GM23338 (cell line): ENCODE measurements at regions not wholly inside any gene's neighbourhood (a gene's known extent, or its start where the extent isn't known, plus 50 kb on each side); places are given as distances from the start of the nearest gene placed in this dataset.

Experiments
- ATAC-seq: fragments of 200-7000 bp; cut with Tn5 transposase; 3 replicates; pipeline ENCODE4 v1.9.1; 2020
- DNase-seq: peaks from one replicate; pipeline ENCODE4 v3.0.0-alpha.2; 2015; ENCODE audit warnings: low spot score
- H2AFZ ChIP-seq: fragments of 200-600 bp; sonication (generic); 2 replicates; pipeline ENCODE4 v1.8.0; 2016; ENCODE audit warnings: antibody characterized with exemption, mild to moderate bottlenecking, moderate library complexity
- H3F3A ChIP-seq: fragments of 200-600 bp; sonication (generic); replicated peaks from 2 replicates; pipeline ENCODE4 v1.8.0; 2017; ENCODE audit warnings: antibody characterized with exemption, mixed run types, low read depth
- H3K27ac ChIP-seq: fragments of 200-600 bp; sonication (generic); 2 replicates; pipeline ENCODE4 v1.6.1; 2016; ENCODE audit warnings: low read depth
- H3K27me3 ChIP-seq: fragments of 200-600 bp; sonication (generic); 2 replicates; pipeline ENCODE4 v1.8.0; 2016; ENCODE audit warnings: mild to moderate bottlenecking, mixed run types, moderate library complexity; ENCODE audit not compliant: insufficient read depth
- H3K36me3 ChIP-seq: fragments of 200-600 bp; sonication (generic); 2 replicates; pipeline ENCODE4 v1.8.0; 2016; ENCODE audit warnings: mild to moderate bottlenecking; ENCODE audit not compliant: insufficient read depth
- H3K4me1 ChIP-seq: fragments of 200-600 bp; sonication (generic); 2 replicates; pipeline ENCODE4 v1.8.0; 2016; ENCODE audit warnings: mild to moderate bottlenecking, moderate library complexity; ENCODE audit not compliant: insufficient read depth
- H3K4me2 ChIP-seq: fragments of 200-600 bp; sonication (generic); 2 replicates; pipeline ENCODE4 v1.7.1; 2017; ENCODE audit warnings: mixed run types
- H3K4me3 ChIP-seq: fragments of 200-600 bp; sonication (generic); 2 replicates; pipeline ENCODE4 v1.6.1; 2016; ENCODE audit warnings: mixed run types
- H3K79me2 ChIP-seq: fragments of 200-600 bp; sonication (generic); replicated peaks from 2 replicates; pipeline ENCODE4 v1.8.0; 2017; ENCODE audit warnings: mild to moderate bottlenecking; ENCODE audit not compliant: insufficient read depth
- H3K9me2 ChIP-seq: fragments of 200-600 bp; sonication (generic); 2 replicates; pipeline ENCODE4 v1.8.0; 2017; ENCODE audit not compliant: insufficient read depth
- H4K20me1 ChIP-seq: fragments of 200-600 bp; sonication (generic); replicated peaks from 2 replicates; pipeline ENCODE4 v1.8.0; 2017; ENCODE audit warnings: mild to moderate bottlenecking; ENCODE audit not compliant: insufficient read depth
- H3K27ac Mint-ChIP-seq: 2 replicates; pipeline ENCODE4 v1.8.0; 2020; ENCODE audit warnings: inconsistent platforms, mild to moderate bottlenecking, moderate library complexity, mixed read lengths
- H3K27me3 Mint-ChIP-seq: 3 replicates; pipeline ENCODE4 v1.8.0; 2022; ENCODE audit warnings: low read depth, mild to moderate bottlenecking, moderate library complexity, mixed read lengths, inconsistent platforms; ENCODE audit not compliant: insufficient read depth, poor library complexity
- H3K36me3 Mint-ChIP-seq: 3 replicates; pipeline ENCODE4 v1.8.0; 2021; ENCODE audit warnings: low read depth, mild to moderate bottlenecking, inconsistent platforms, moderate library complexity, mixed read lengths
- H3K4me1 Mint-ChIP-seq: 3 replicates; pipeline ENCODE4 v1.8.0; 2020; ENCODE audit warnings: mild to moderate bottlenecking, inconsistent platforms, mixed read lengths
- H3K4me3 Mint-ChIP-seq: 3 replicates; pipeline ENCODE4 v1.8.0; 2021; ENCODE audit warnings: moderate library complexity, mild to moderate bottlenecking, inconsistent platforms, mixed read lengths
- H3K9me3 Mint-ChIP-seq: 3 replicates; pipeline ENCODE4 v1.8.0; 2020; ENCODE audit warnings: moderate library complexity, mild to moderate bottlenecking, inconsistent platforms, mixed read lengths
- EZH2 ChIP-seq: fragments of 200-600 bp; sonication (generic); IDR thresholded peaks from one replicate; pipeline ENCODE4 v1.8.0; 2017; ENCODE audit warnings: antibody characterized with exemption, mild to moderate bottlenecking, low read depth; ENCODE audit not compliant: unreplicated experiment
- EZH2phosphoT487 ChIP-seq: fragments of 200-600 bp; sonication (generic); IDR thresholded peaks from one replicate; pipeline ENCODE4 v1.8.1; 2018; ENCODE audit warnings: antibody characterized with exemption; ENCODE audit not compliant: unreplicated experiment
- JUNB ChIP-seq: IDR thresholded peaks from one replicate; pipeline ENCODE4 v1.6.1; 2016; ENCODE audit warnings: antibody characterized with exemption; ENCODE audit not compliant: unreplicated experiment
- POLR2AphosphoS5 ChIP-seq: IDR thresholded peaks from 2 replicates; pipeline ENCODE4 v1.6.1; 2016; ENCODE audit warnings: antibody characterized with exemption, low read depth
- STAT1 ChIP-seq: IDR thresholded peaks from one replicate; pipeline ENCODE4 v1.6.1; 2016; ENCODE audit warnings: antibody characterized with exemption; ENCODE audit not compliant: unreplicated experiment
- ZNF114 ChIP-seq: fragments of 250-450 bp; sonication (Bioruptor Pico); IDR thresholded peaks from 2 replicates; pipeline ENCODE4 v1.5.0; 2020; ENCODE audit warnings: mild to moderate bottlenecking, moderate library complexity
- ZNF331 ChIP-seq: fragments of 250-450 bp; sonication (Bioruptor Pico); IDR thresholded peaks from 2 replicates; pipeline ENCODE4 v1.5.0; 2020; ENCODE audit warnings: low read depth, mild to moderate bottlenecking, moderate library complexity
- TF ChIP-seq, protein P1 (sequence below), 2 experiments: fragments of 200-600 bp in 1 of 2; sonication (generic) in 1 of 2; conservative IDR thresholded peaks; 2 replicates each; pipeline versions ENCODE4 v1.5.1 to v1.6.1; 2016 to 2017; ENCODE audit warnings: antibody characterized with exemption in 2 of 2, low read depth in 2 of 2, mild to moderate bottlenecking in 2 of 2, moderate library complexity in 1 of 2
- TF ChIP-seq, protein P2 (sequence below): IDR thresholded peaks from 2 replicates; pipeline ENCODE4 v1.6.1; 2016; ENCODE audit warnings: antibody characterized with exemption
- TF ChIP-seq, protein P3 (sequence below): IDR thresholded peaks from one replicate; pipeline ENCODE4 v1.6.1; 2018; ENCODE audit warnings: antibody characterized with exemption; ENCODE audit not compliant: unreplicated experiment

DNA sequence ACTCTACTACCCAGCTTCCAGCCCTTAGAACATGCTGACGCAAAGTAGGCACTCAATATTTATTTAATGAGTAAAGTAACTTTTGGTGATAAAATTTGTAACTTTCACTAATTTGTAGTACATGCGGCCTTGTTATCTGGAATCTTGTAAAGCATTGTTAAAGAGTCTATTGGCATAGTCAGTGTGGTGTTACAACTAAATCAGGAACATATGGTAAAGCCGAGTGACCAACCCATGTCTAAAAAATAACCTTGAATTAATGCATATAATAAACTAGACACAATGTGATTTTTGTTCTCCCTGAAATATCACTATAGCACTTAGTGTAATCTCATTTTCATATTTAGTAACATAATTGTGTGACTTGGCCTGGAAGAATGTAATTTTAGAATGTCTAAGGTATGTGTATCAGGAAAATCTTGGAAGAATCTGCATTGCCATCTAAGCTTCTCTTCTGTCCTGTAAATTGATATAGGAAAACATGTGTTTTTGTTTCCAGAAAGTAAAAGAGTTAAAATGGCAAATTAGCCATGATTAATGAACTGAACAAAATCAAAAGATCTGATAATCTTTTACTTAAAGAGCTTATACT is 256.7 kb upstream of the GNAI1 start:
- Histone ChIP-seq H3K9me2 (no peaks in the 10 kb centered on the region), H3K79me2 (no peaks in the 10 kb centered on the region), H3K36me3 (no peaks in the 10 kb centered on the region), H4K20me1 (no peaks in the 10 kb centered on the region), H3K4me1 (no peaks in the 10 kb centered on the region), H2AFZ (no peak overlapping the region), H3K4me3 (no peak overlapping the region), H3K27me3 (no peaks in the 10 kb centered on the region), H3F3A (no peaks in the 10 kb centered on the region), H3K4me2 (no peak overlapping the region), H3K27ac (no peak overlapping the region)
- H3K36me3 Mint-ChIP-seq = no peaks in the 10 kb centered on the region
- no peak for DNase-seq
- no peaks in the 10 kb centered on the region for H3K9me3 Mint-ChIP-seq
- TF ChIP-seq, protein P1, sequence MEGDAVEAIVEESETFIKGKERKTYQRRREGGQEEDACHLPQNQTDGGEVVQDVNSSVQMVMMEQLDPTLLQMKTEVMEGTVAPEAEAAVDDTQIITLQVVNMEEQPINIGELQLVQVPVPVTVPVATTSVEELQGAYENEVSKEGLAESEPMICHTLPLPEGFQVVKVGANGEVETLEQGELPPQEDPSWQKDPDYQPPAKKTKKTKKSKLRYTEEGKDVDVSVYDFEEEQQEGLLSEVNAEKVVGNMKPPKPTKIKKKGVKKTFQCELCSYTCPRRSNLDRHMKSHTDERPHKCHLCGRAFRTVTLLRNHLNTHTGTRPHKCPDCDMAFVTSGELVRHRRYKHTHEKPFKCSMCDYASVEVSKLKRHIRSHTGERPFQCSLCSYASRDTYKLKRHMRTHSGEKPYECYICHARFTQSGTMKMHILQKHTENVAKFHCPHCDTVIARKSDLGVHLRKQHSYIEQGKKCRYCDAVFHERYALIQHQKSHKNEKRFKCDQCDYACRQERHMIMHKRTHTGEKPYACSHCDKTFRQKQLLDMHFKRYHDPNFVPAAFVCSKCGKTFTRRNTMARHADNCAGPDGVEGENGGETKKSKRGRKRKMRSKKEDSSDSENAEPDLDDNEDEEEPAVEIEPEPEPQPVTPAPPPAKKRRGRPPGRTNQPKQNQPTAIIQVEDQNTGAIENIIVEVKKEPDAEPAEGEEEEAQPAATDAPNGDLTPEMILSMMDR (conservative IDR thresholded peaks at IDR 0.05; ENCODE audit: low read depth in 2 of 2) = no peak
- TF ChIP-seq EZH2 (no peak), EZH2phosphoT487 (no peak), POLR2AphosphoS5 (no peak), ZNF114 (no peak), JUNB (no peak), STAT1 (no peak), ZNF331 (no peak)
- TF ChIP-seq, protein P2, sequence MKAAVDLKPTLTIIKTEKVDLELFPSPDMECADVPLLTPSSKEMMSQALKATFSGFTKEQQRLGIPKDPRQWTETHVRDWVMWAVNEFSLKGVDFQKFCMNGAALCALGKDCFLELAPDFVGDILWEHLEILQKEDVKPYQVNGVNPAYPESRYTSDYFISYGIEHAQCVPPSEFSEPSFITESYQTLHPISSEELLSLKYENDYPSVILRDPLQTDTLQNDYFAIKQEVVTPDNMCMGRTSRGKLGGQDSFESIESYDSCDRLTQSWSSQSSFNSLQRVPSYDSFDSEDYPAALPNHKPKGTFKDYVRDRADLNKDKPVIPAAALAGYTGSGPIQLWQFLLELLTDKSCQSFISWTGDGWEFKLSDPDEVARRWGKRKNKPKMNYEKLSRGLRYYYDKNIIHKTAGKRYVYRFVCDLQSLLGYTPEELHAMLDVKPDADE = no peak
- TF ChIP-seq, protein P3, sequence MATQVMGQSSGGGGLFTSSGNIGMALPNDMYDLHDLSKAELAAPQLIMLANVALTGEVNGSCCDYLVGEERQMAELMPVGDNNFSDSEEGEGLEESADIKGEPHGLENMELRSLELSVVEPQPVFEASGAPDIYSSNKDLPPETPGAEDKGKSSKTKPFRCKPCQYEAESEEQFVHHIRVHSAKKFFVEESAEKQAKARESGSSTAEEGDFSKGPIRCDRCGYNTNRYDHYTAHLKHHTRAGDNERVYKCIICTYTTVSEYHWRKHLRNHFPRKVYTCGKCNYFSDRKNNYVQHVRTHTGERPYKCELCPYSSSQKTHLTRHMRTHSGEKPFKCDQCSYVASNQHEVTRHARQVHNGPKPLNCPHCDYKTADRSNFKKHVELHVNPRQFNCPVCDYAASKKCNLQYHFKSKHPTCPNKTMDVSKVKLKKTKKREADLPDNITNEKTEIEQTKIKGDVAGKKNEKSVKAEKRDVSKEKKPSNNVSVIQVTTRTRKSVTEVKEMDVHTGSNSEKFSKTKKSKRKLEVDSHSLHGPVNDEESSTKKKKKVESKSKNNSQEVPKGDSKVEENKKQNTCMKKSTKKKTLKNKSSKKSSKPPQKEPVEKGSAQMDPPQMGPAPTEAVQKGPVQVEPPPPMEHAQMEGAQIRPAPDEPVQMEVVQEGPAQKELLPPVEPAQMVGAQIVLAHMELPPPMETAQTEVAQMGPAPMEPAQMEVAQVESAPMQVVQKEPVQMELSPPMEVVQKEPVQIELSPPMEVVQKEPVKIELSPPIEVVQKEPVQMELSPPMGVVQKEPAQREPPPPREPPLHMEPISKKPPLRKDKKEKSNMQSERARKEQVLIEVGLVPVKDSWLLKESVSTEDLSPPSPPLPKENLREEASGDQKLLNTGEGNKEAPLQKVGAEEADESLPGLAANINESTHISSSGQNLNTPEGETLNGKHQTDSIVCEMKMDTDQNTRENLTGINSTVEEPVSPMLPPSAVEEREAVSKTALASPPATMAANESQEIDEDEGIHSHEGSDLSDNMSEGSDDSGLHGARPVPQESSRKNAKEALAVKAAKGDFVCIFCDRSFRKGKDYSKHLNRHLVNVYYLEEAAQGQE = no peak
- no peak for ATAC-seq
- H3K4me3 Mint-ChIP-seq = no peak overlapping the region
- no peak overlapping the region for H3K27ac Mint-ChIP-seq
- H3K4me1 Mint-ChIP-seq = no peaks in the 10 kb centered on the region
- no peaks in the 10 kb centered on the region for H3K27me3 Mint-ChIP-seq

DNA sequence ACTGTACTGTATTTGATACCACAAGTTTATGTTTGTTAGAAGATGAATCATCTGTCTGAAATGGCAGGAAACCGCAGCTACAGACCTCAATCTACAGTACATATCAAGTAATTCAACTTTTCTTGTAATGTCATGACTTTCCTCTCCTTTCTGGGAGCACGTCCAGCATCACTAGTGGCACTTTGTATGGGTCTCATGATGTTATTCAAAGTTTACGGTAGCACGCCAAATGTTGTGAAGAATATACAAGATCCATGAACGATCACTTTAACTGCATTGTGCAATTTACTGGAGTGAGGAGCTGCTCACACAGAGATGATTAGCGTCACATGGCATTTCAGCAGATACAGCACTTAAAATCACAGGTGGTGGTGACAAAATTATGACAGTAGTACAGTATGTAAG is 257.8 kb upstream of the GNAI1 start:
- Histone ChIP-seq H3K27ac (no peak overlapping the region), H3K4me1 (no peaks in the 10 kb centered on the region), H3K36me3 (no peaks in the 10 kb centered on the region), H3F3A (no peaks in the 10 kb centered on the region), H4K20me1 (no peaks in the 10 kb centered on the region), H2AFZ (no peak overlapping the region), H3K79me2 (no peaks in the 10 kb centered on the region), H3K4me2 (no peak overlapping the region), H3K9me2 (no peaks in the 10 kb centered on the region), H3K4me3 (no peak overlapping the region), H3K27me3 (no peaks in the 10 kb centered on the region)
- no peak overlapping the region for H3K4me3 Mint-ChIP-seq
- H3K9me3 Mint-ChIP-seq = no peaks in the 10 kb centered on the region
- DNase-seq (no peak), ATAC-seq (no peak)
- no peaks in the 10 kb centered on the region for H3K36me3 Mint-ChIP-seq
- no peaks in the 10 kb centered on the region for H3K4me1 Mint-ChIP-seq
- H3K27me3 Mint-ChIP-seq = no peaks in the 10 kb centered on the region
- no peak overlapping the region for H3K27ac Mint-ChIP-seq
- TF ChIP-seq EZH2 = no peak
- TF ChIP-seq STAT1 = no peak
- no peak for TF ChIP-seq EZH2phosphoT487
- TF ChIP-seq ZNF114 = no peak
- TF ChIP-seq, protein P2 = no peak
